IgD-negative memory B cell (primary cell): ENCODE measurements at regions not wholly inside any gene's neighbourhood (a gene's known extent, or its start where the extent isn't known, plus 50 kb on each side); places are given as distances from the start of the nearest gene placed in this dataset.
"Not testable (repeated sequence)": the region's sequence is repeated elsewhere in the genome, so short reads cannot be mapped to it uniquely, and the experiment has no call there.

Experiments used
- H3K27ac Mint-ChIP-seq, 3 donors: one replicate each; pipeline ENCODE4 v1.8.0; 2020 to 2022; ENCODE audit warnings: mild to moderate bottlenecking in 3 of 3, mixed read lengths in 3 of 3, moderate library complexity in 1 of 3
- H3K27me3 Mint-ChIP-seq: one replicate; pipeline ENCODE4 v1.8.0; 2021; ENCODE audit warnings: mixed read lengths
- H3K36me3 Mint-ChIP-seq: one replicate; pipeline ENCODE4 v1.8.0; 2020; ENCODE audit warnings: mild to moderate bottlenecking, mixed read lengths
- H3K4me1 Mint-ChIP-seq, 3 donors: one replicate each; pipeline ENCODE4 v1.8.0; 2020 to 2022; ENCODE audit warnings: mixed read lengths in 3 of 3, mild to moderate bottlenecking in 1 of 3
- H3K4me3 Mint-ChIP-seq, 4 donors: one replicate each; pipeline ENCODE4 v1.8.0; 2020 to 2022; ENCODE audit warnings: mild to moderate bottlenecking in 4 of 4, mixed read lengths in 4 of 4, moderate library complexity in 3 of 4
- H3K9me3 Mint-ChIP-seq, 3 donors: one replicate each; pipeline ENCODE4 v1.8.0; 2020 to 2021; ENCODE audit warnings: mixed read lengths in 3 of 3, mild to moderate bottlenecking in 1 of 3

DNA sequence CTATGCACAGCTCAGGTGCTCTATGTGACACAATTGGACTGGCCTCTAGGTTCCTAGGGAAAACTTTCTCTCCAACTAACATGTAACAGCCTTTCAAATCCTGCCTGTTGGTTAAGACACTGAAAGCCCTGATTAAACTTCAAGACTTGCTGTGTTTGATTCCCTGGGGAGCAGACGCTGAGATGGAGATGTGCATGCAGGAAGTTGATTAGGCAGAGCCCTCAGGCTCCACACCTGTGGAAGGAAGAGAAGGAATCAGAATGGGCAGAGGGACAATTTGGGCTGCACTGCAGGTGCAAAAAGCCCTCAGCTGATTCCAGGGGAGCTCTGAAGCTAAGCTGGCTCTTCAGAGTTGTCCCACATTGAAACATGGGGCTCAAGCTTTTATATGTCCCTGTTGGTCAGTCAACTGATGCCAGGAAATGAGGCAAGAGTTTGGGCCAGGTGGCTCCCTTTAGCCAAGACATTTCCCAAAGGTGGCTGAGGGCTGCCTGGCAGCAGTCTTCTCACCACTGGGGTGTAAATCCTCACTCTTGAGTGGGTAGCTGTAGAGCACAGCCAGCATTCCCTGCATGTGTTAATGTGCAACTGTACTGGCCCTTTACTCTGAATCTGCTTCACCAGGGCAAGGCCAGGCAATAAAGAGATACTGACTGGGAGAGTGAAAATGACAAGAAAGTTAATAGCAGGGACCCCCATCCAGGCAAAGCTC, 199.5 kb upstream of the DDX18 start:
- Mint-ChIP-seq H3K27ac (no peak overlapping the region), H3K36me3 (no peaks in the 10 kb centered on the region), H3K4me1 (no peaks in the 10 kb centered on the region), H3K27me3 (no peaks in the 10 kb centered on the region), H3K9me3 (peaks cover 0 to 2% (median 0%) of the 10 kb centered on the region in 3 donors), H3K4me3 (no peak overlapping the region)

DNA sequence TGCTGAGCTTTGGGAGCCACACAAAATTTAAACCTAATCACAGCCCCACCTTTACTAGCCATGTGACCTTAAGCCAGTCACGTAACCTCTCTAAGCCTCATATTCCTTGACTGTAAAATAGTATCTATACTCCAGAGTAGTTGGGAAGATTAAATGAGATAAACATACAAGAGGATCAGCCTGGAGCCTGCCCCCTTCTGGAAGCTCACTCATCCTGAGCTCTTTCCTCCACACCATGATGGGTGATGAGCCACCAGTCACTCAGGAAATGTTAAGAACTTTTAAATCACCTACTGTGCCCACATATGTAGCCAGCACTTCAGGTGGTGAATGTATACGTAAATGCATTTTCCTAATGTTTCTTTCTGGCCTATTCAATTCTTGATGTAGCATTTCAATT, 195.9 kb upstream of the DDX18 start:
- peaks cover 0 to 3% (median 2%) of the 10 kb centered on the region in 3 donors for H3K9me3 Mint-ChIP-seq
- H3K4me3 Mint-ChIP-seq: no peak overlapping the region
- no peaks in the 10 kb centered on the region for H3K4me1 Mint-ChIP-seq
- peaks cover 3% of the 10 kb centered on the region for H3K36me3 Mint-ChIP-seq
- no peaks in the 10 kb centered on the region for H3K27me3 Mint-ChIP-seq
- no peak overlapping the region for H3K27ac Mint-ChIP-seq

DNA sequence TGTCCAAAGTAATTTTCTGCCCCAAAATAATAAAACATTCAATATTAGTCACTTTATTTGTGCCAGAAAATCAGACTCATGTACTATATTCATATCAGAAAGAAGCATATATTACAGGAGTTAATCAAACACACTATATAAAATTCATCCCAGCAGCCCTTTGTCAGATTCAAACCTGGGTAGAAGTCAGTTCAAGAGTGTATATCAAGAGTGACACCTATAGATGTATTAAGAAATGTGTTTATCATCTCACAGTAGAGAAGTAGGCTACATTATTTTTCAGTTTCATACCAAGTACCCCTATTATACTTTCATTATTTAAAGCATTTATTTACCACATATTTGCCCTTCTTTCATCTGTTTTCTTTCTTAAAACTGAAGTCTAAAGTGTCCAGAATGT, 193.2 kb upstream of the DDX18 start:
- Mint-ChIP-seq H3K9me3 (peaks cover 0 to 3% (median 0%) of the 10 kb centered on the region in 3 donors), H3K27ac (no peak overlapping the region), H3K4me1 (no peaks in the 10 kb centered on the region), H3K36me3 (peaks cover 3% of the 10 kb centered on the region), H3K4me3 (no peak overlapping the region), H3K27me3 (no peaks in the 10 kb centered on the region)

DNA sequence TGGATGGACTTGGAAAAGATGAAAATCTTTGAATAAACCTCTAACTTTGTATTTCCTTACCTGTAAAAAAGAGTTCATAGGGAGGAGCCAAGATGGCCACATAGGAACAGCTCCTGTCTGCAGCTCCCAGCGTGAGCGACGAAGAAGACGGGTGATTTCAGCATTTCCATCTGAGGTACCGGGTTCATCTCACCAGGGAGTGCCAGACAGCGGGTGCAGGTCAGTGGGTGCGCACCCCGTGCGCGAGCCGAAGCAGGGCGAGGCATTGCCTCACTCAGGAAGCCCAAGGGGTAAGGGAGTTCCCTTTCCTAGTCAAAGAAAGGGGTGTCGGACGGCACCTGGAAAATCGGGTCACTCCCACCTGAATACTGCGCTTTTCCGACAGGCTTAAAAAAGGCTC, 191.3 kb upstream of the DDX18 start:
- H3K36me3 Mint-ChIP-seq, H3K4me1 Mint-ChIP-seq, H3K27me3 Mint-ChIP-seq, H3K9me3 Mint-ChIP-seq, H3K4me3 Mint-ChIP-seq, H3K27ac Mint-ChIP-seq: not testable (repeated sequence)

DNA sequence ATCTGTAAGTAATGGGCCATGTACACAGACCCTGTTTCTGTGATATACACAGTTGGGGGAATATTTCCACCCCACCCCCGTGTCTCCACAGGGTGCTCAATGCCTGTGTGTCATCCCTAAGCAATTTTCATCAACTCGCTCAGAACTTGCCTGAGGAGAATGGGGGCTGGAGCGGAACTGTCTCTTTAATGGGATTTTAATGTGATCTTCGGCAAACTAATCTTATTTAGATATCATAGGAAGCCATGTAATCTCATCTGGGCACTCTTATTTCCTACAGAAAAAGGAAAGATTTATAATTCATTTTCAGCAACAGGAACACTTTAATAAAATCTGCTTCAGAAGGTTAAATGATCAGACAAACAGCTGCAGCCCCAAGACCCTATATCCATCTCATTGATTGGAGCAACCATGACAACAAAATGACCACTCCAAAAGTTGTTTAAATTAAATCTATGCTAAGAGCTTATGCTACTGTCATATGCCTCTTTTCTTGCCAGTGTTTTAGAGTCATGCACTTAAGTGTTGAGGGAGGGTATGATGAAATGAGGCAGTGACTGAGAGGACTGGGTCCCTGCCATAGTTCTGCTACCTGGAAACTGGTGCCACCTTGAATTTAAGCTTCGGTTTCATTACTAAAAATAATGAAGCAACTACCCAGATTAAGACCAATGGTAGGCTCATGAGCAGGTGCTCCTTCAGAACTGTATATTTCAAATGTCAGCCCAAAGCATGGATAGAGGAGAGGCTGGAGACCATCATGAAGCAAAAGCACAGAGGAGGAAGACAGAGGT, 183.1 kb upstream of the DDX18 start:
- Mint-ChIP-seq H3K27me3 (no peaks in the 10 kb centered on the region), H3K4me1 (no peaks in the 10 kb centered on the region), H3K9me3 (no peaks in the 10 kb centered on the region), H3K27ac (no peak overlapping the region), H3K36me3 (no peaks in the 10 kb centered on the region), H3K4me3 (no peak overlapping the region)

DNA sequence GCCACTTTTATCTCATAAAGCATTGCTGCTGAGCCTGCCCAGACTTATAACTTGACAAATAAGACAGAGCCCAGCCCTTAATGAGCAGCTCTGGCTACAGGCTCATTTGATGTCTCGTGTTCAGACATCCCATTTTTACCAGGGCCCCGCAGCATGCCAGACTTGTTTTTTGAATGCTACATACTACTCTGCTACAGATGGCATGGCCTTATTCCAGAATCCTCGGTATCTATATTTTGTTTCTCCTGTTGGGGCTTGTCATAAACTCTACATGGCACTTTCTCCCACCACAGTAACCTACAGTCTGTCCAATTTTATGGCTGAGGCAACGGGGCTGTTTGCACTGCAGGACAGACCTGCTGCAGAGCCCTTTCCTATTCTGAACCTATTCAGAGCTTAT, 179.0 kb upstream of the DDX18 start:
- Mint-ChIP-seq H3K36me3 (no peaks in the 10 kb centered on the region), H3K27ac (peak overlapping the region in 1 of 3 donors; percentile 6), H3K9me3 (peaks cover 0 to 1% (median 0%) of the 10 kb centered on the region in 3 donors), H3K4me3 (no peak overlapping the region), H3K4me1 (no peaks in the 10 kb centered on the region), H3K27me3 (no peaks in the 10 kb centered on the region)

DNA sequence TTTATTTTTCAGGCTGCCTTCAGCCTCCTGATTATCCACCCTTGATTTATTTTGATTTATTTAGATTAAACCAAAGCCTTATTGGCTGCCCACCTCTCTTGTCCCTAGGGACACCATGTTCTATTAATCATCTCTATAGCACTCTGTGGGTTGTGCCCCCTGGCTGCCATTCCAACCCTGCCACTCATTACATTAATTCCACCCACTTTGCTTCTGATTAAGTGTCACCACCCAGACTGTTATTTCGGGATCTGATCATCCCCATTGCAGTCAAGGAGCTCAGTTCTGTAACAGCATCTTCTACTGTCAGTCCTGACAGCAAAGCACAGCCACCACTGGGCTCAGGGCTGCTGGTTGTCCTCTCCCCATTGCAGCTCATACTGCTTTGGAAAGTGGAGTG, 175.1 kb upstream of the DDX18 start:
- H3K4me3 Mint-ChIP-seq: no peak overlapping the region
- H3K27ac Mint-ChIP-seq: no peak overlapping the region
- H3K4me1 Mint-ChIP-seq: no peaks in the 10 kb centered on the region
- peaks cover 3% of the 10 kb centered on the region for H3K27me3 Mint-ChIP-seq
- peaks cover 0 to 3% (median 0%) of the 10 kb centered on the region in 3 donors for H3K9me3 Mint-ChIP-seq
- H3K36me3 Mint-ChIP-seq: no peaks in the 10 kb centered on the region

DNA sequence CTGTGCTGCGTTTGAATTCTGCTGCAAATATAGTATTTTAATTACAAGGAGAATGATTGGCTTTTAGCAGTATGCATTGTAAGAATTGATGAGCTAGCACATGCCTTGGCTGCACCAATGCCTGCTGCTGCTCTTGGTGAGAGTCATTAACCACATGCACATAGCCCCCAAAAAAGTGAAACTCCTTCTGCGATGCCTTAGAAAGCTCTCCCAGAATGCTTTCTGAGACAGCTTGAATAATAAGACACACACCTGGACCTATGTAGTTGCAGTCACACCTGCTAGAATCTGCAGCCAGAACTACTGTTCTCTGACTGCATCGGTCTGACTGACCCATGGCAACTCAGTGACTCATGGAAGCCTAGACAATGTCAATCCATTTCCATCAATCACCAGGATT, 170.1 kb upstream of the DDX18 start:
- no peaks in the 10 kb centered on the region for H3K36me3 Mint-ChIP-seq
- no peak overlapping the region for H3K4me3 Mint-ChIP-seq
- peak overlapping the region in 1 of 3 donors; percentile 21 for H3K27ac Mint-ChIP-seq
- H3K4me1 Mint-ChIP-seq: no peaks in the 10 kb centered on the region
- H3K9me3 Mint-ChIP-seq: peaks cover 0 to 4% (median 2%) of the 10 kb centered on the region in 3 donors
- peaks cover 3% of the 10 kb centered on the region for H3K27me3 Mint-ChIP-seq

DNA sequence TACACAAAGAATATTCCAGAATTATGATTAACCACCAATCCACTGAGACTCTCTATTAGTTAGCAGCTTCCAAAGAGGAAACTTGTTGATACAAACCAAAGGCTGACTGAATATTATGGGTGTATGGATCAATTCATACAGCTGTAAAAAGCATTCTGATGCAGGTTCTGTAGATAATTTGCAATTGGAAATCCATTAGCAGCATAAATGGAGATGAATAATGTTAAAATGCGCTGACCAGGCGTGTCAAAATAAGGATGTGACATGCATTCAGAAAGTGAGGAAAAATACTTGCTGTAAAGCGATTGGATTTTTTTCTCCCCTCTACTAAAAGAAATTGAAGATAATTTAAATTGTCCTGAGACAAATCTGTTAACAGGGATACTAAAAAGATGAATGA, 169.0 kb upstream of the DDX18 start:
- H3K27ac Mint-ChIP-seq: no peak overlapping the region
- H3K4me1 Mint-ChIP-seq: no peaks in the 10 kb centered on the region
- H3K27me3 Mint-ChIP-seq: peaks cover 3% of the 10 kb centered on the region
- H3K4me3 Mint-ChIP-seq: no peak overlapping the region
- peaks cover 0 to 4% (median 2%) of the 10 kb centered on the region in 3 donors for H3K9me3 Mint-ChIP-seq
- H3K36me3 Mint-ChIP-seq: no peaks in the 10 kb centered on the region

DNA sequence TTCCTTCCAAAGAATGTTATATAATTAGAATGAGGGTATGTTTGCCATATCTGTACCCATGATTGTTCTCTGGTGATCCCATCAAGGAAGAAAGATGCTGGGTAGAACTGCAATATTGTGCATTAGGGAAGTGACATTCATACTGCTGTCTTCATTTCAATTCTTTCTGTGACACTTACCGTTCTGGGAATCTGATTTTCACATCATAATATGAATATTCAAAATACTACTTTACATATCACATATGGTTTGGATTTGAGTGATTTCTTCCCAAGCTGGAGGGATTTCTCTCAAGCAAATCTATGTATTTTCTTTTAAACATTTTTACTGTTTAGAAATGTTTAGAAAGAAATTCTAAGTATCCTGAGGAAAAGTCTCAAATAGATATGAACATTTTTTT, 168.4 kb upstream of the DDX18 start:
- H3K9me3 Mint-ChIP-seq: peaks cover 0 to 4% (median 0%) of the 10 kb centered on the region in 3 donors
- no peaks in the 10 kb centered on the region for H3K4me1 Mint-ChIP-seq
- no peak overlapping the region for H3K27ac Mint-ChIP-seq
- H3K27me3 Mint-ChIP-seq: peaks cover 3% of the 10 kb centered on the region
- H3K4me3 Mint-ChIP-seq: no peak overlapping the region
- H3K36me3 Mint-ChIP-seq: no peaks in the 10 kb centered on the region

DNA sequence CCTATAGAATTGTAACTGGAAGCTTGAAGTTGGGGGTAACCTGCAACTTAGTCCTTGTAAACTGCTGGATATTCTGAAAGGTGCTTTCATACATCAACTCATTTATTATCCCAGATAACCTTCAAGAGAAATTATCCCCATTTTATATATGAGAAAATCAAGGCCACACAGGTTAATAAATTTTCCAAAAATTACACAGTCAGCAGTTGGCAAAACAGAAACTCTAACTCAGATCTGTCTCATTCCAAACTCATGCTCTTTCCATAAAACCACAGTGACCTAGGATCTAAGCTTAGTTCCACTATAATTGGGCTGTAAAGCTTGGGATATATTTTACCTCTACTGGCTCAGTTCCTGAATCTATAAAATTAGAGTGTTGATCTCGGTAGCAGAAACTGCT, 167.6 kb upstream of the DDX18 start:
- no peak overlapping the region for H3K4me3 Mint-ChIP-seq
- no peak overlapping the region for H3K27ac Mint-ChIP-seq
- peaks cover 3% of the 10 kb centered on the region for H3K27me3 Mint-ChIP-seq
- peaks cover 0 to 4% (median 0%) of the 10 kb centered on the region in 3 donors for H3K9me3 Mint-ChIP-seq
- H3K36me3 Mint-ChIP-seq: no peaks in the 10 kb centered on the region
- no peaks in the 10 kb centered on the region for H3K4me1 Mint-ChIP-seq

DNA sequence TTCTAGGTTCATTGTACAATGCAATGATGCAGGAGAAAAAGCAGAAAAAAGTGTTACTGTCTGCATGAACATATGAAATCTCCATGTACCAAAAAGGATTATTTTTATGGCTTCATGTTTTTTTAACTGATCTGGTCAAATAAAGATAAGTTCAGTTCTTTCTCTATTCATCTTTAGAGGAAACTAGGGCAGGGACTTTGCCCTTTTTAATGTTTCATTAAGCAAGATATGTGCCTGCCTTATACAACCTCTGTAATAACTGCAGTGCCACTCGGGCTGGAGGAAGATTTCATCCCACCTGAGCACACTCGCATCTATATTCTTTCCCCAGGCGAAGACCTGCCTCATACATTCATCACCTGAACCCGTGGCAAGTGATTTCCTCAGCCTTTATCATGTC, 157.9 kb upstream of the DDX18 start:
- no peak overlapping the region for H3K4me3 Mint-ChIP-seq
- no peak overlapping the region for H3K27ac Mint-ChIP-seq
- H3K9me3 Mint-ChIP-seq: peaks cover 0 to 3% (median 0%) of the 10 kb centered on the region in 3 donors
- no peaks in the 10 kb centered on the region for H3K4me1 Mint-ChIP-seq
- H3K36me3 Mint-ChIP-seq: no peaks in the 10 kb centered on the region
- H3K27me3 Mint-ChIP-seq: no peaks in the 10 kb centered on the region

DNA sequence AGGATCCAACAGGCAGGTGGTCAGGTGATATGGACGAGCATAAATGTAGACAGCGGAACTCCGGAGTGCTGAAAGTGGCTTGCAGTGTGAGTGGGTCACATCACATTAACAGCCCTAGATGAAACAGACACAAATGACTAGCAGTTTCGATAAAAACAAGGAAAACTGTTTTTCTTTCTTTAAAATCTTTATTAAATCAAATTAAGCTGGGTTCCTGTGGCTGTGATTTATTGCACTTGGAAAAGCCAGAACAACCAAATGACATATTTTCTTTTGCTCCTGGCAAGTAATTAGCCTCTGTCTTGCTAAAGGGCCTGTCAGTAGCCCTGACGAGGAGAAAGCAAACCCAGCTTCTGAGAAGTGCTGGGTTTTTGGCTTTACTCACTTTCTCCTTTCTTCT, 152.9 kb upstream of the DDX18 start:
- Mint-ChIP-seq H3K36me3 (no peaks in the 10 kb centered on the region), H3K27ac (no peak overlapping the region), H3K9me3 (peaks cover 0 to 2% (median 0%) of the 10 kb centered on the region in 3 donors), H3K4me3 (no peak overlapping the region), H3K4me1 (peaks cover 0 to 2% (median 0%) of the 10 kb centered on the region in 3 donors), H3K27me3 (peaks cover 2% of the 10 kb centered on the region)

DNA sequence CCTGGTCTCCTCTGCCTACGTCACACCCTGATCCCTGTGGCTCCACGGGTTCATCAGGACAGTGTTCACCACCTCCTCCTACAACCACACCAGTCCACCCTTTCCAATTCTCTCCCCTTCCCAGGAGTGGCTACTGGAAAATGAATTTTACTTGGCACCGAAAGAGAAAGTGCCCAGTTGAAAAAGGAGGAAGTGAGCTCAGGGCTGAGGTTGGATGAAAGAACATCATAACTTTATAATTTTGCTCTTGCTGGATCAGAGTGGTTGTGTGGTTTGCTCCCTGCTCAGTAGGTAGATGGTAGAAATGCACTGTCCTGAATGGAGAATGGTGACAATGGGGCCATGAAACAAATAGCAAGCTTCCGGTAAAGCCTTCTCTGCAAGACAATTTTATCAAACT, 140.3 kb upstream of the DDX18 start:
- H3K4me3 Mint-ChIP-seq: no peak overlapping the region
- H3K36me3 Mint-ChIP-seq: peaks cover 2% of the 10 kb centered on the region
- no peaks in the 10 kb centered on the region for H3K27me3 Mint-ChIP-seq
- H3K4me1 Mint-ChIP-seq: no peaks in the 10 kb centered on the region
- no peaks in the 10 kb centered on the region for H3K9me3 Mint-ChIP-seq
- H3K27ac Mint-ChIP-seq: no peak overlapping the region

DNA sequence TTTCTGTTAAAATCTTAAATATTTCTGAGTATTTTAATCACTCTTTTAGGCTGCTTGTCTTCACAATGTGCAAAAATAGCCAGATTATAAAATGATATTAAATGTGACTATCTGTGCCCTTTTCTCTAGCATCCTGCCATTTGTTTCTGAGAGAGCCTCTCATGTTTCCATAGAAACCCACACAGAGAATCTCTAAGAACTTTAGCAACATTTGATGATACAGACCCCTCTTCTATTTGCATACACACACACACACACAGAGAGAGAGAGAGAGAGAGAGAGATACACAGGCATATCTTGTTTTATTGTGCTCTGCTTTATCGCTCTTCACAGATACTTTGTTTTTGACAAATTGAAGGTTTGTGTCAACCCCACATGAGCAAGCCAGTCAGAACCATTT, 134.5 kb upstream of the DDX18 start:
- Mint-ChIP-seq H3K4me1 (peaks cover 0 to 2% (median 0%) of the 10 kb centered on the region in 3 donors), H3K9me3 (peaks cover 0 to 4% (median 0%) of the 10 kb centered on the region in 3 donors), H3K27ac (no peak overlapping the region), H3K27me3 (no peaks in the 10 kb centered on the region), H3K36me3 (peaks cover 2% of the 10 kb centered on the region), H3K4me3 (no peak overlapping the region)

DNA sequence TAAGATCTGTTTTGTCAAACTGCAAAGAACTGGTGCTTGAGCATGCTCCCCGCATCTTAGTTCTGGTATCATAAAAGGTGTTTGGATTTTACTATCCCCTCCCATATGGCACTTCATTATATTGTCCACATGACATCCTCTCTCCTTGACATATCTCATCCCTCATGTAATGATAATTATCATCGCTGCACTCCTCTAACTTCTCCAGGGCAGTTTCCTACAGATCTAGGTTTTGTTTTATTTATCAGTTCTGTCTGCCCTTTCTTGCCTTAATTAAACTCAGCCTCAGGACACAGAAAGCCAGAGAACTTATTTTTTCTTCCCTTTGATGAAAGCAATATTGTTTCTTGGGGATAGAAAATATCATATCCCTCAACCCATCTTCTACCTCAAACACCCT, 129.6 kb upstream of the DDX18 start:
- H3K27ac Mint-ChIP-seq: no peak overlapping the region
- peaks cover 0 to 4% (median 0%) of the 10 kb centered on the region in 3 donors for H3K9me3 Mint-ChIP-seq
- no peaks in the 10 kb centered on the region for H3K27me3 Mint-ChIP-seq
- peaks cover 0 to 2% (median 0%) of the 10 kb centered on the region in 3 donors for H3K4me1 Mint-ChIP-seq
- no peak overlapping the region for H3K4me3 Mint-ChIP-seq
- no peaks in the 10 kb centered on the region for H3K36me3 Mint-ChIP-seq
